CD14-positive monocyte (primary cell): ENCODE measurements at regions not wholly inside any gene's neighbourhood (a gene's known extent, or its start where the extent isn't known, plus 50 kb on each side); places are given as distances from the start of the nearest gene placed in this dataset.

Experiments used
- DNase-seq, 3 donors: peaks; one replicate each; pipeline ENCODE4 v3.0.0-alpha.2; 2011 to 2022
- H2AFZ ChIP-seq: 2 replicates; pipeline ENCODE4 v1.6.0; 2012; ENCODE audit warnings: mild to moderate bottlenecking, low read depth, low read length, inconsistent platforms; ENCODE audit not compliant: insufficient read depth, poor library complexity, severe bottlenecking
- H3K27ac ChIP-seq, 2 donors: 1 replicate in 1 of 2; 2 replicates in 1 of 2; pipeline ENCODE4 v1.5.1; 2012 to 2013; ENCODE audit warnings: low read length in 2 of 2, control low read depth in 1 of 2, inconsistent platforms in 1 of 2, low read depth in 1 of 2, mild to moderate bottlenecking in 1 of 2
- H3K27me3 ChIP-seq, 2 donors: one replicate each; pipeline versions ENCODE4 v1.6.0 to v1.6.1; 2011 to 2013; ENCODE audit warnings: low read length in 2 of 2; ENCODE audit not compliant: control insufficient read depth in 2 of 2, insufficient read depth in 2 of 2
- H3K36me3 ChIP-seq, 2 donors: replicated peaks in 1 of 2; 1 replicate in 1 of 2; 2 replicates in 1 of 2; pipeline versions ENCODE4 v1.5.1 to v1.6.1; 2012 to 2013; ENCODE audit warnings: low read length in 2 of 2, control low read depth in 1 of 2, inconsistent platforms in 1 of 2, mild to moderate bottlenecking in 1 of 2; ENCODE audit not compliant: insufficient read depth in 2 of 2, control insufficient read depth in 1 of 2
- H3K4me1 ChIP-seq, 2 donors: 1 replicate in 1 of 2; 2 replicates in 1 of 2; pipeline versions ENCODE4 v1.5.1 to v1.6.1; 2012 to 2013; ENCODE audit warnings: low read length in 2 of 2, control low read depth in 1 of 2, inconsistent platforms in 1 of 2, mild to moderate bottlenecking in 1 of 2, moderate library complexity in 1 of 2; ENCODE audit not compliant: insufficient read depth in 2 of 2, control insufficient read depth in 1 of 2
- H3K4me2 ChIP-seq: replicated peaks from 2 replicates; pipeline ENCODE3; 2012; ENCODE audit warnings: low read length, moderate library complexity, mild to moderate bottlenecking; ENCODE audit not compliant: poor library complexity, severe bottlenecking; ENCODE audit errors: extremely low read depth
- H3K4me3 ChIP-seq, 3 experiments: fragments of 200-600 bp in 1 of 3; sonication (generic) in 1 of 3; replicated peaks in 1 of 3; 1 replicate in 2 of 3; 2 replicates in 1 of 3; pipeline ENCODE4 v1.5.1; 2011 to 2013; ENCODE audit warnings: low read length in 3 of 3, mild to moderate bottlenecking in 3 of 3, control low read depth in 2 of 3, low read depth in 2 of 3, inconsistent platforms in 1 of 3, moderate library complexity in 1 of 3
- H3K79me2 ChIP-seq: 2 replicates; pipeline ENCODE4 v1.6.0; 2012; ENCODE audit warnings: mild to moderate bottlenecking, control low read depth, inconsistent platforms, low read length, moderate library complexity; ENCODE audit not compliant: insufficient read depth
- H3K9ac ChIP-seq: 2 replicates; pipeline ENCODE4 v1.6.0; 2017; ENCODE audit warnings: low read length, mild to moderate bottlenecking; ENCODE audit not compliant: insufficient read depth, poor library complexity, severe bottlenecking
- H3K9me3 ChIP-seq, 2 donors: replicated peaks in 1 of 2; 1 replicate in 1 of 2; 2 replicates in 1 of 2; pipeline versions ENCODE4 v1.5.1 to v1.6.1; 2012 to 2013; ENCODE audit warnings: low read length in 2 of 2, control low read depth in 1 of 2; ENCODE audit not compliant: control insufficient read depth in 1 of 2, insufficient read depth in 1 of 2
- H4K20me1 ChIP-seq: 2 replicates; pipeline ENCODE4 v1.6.0; 2012; ENCODE audit warnings: mild to moderate bottlenecking, low read length, control low read depth, moderate library complexity; ENCODE audit not compliant: insufficient read depth
- H3K27ac Mint-ChIP-seq, 7 donors: one replicate each; pipeline ENCODE4 v1.8.0; 2020; ENCODE audit warnings: mild to moderate bottlenecking in 7 of 7, mixed read lengths in 7 of 7, moderate library complexity in 6 of 7, inconsistent platforms in 2 of 7
- H3K27me3 Mint-ChIP-seq, 3 donors: one replicate each; pipeline ENCODE4 v1.8.0; 2021 to 2022; ENCODE audit warnings: low read depth in 3 of 3, mild to moderate bottlenecking in 3 of 3, mixed read lengths in 3 of 3, moderate library complexity in 3 of 3, inconsistent platforms in 1 of 3
- H3K36me3 Mint-ChIP-seq, 2 donors: one replicate each; pipeline ENCODE4 v1.8.0; 2020; ENCODE audit warnings: mixed read lengths in 2 of 2, inconsistent platforms in 1 of 2, mild to moderate bottlenecking in 1 of 2
- H3K4me1 Mint-ChIP-seq: one replicate; pipeline ENCODE4 v1.8.0; 2020; ENCODE audit warnings: mild to moderate bottlenecking, mixed read lengths
- H3K4me3 Mint-ChIP-seq, 2 donors: one replicate each; pipeline ENCODE4 v1.8.0; 2020; ENCODE audit warnings: mild to moderate bottlenecking in 2 of 2, mixed read lengths in 2 of 2, moderate library complexity in 1 of 2
- H3K9me3 Mint-ChIP-seq, 7 donors: one replicate each; pipeline ENCODE4 v1.8.0; 2020 to 2022; ENCODE audit warnings: mixed read lengths in 7 of 7, mild to moderate bottlenecking in 6 of 7, moderate library complexity in 6 of 7, inconsistent platforms in 2 of 7
- WGBS: methylation state at CpG from one replicate; pipeline ENCODE4 v1.1.5; 2013; ENCODE audit warnings: missing lambda C conversion rate; ENCODE audit not compliant: insufficient coverage; 5-methylcytosine and 5-hydroxymethylcytosine counted together
- intact Hi-C, 2 donors: fragments of 100-400 bp; cut with micrococcal nuclease; formaldehyde crosslinking; loops; one replicate each; pipeline versions ENCODE4 v1.15.0 to v1.15.1; 2023
- TF ChIP-seq, protein P1 (sequence below): fragments of 200-600 bp; IDR thresholded peaks from one replicate; pipeline ENCODE4 v1.8.0; 2022; ENCODE audit warnings: antibody characterized with exemption, mild to moderate bottlenecking

DNA sequence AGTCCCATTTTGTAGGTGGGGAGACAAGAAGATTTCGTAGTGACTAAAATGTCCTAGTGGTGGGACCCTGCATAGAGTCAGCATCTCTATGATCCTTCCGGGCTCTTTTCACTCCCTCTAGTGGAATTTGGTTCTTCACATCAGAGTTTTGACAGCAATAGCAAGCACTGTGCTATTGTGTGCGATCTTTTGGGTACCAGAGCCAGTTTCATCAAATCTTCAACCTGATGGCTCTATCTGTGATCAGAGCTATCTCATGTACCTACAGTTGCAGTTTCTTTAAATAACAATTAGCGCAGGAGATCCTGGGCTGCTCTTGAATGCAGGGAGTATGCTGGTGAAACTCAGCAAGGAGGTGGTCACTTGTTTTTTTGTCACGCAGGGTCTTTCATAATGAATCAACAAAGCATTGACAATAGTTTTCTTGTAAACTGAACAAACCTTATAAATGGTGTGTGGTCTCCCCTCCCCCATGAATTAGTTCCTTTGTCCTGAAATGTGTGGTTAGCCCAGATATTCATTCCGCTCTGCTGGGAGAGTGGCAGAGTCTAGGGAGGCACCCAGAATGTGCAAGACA lies 257.2 kb upstream of the SOX2 start:
- Mint-ChIP-seq H3K27me3 (no peaks in the 10 kb centered on the region), H3K27ac (no peak overlapping the region), H3K9me3 (peaks cover 0 to 4% (median 0%) of the 10 kb centered on the region in 7 donors), H3K36me3 (no peaks in the 10 kb centered on the region), H3K4me3 (no peak overlapping the region), H3K4me1 (no peaks in the 10 kb centered on the region)
- Histone ChIP-seq H3K4me1 (no peaks in the 10 kb centered on the region), H3K9ac (no peak overlapping the region), H3K36me3 (no peaks in the 10 kb centered on the region), H3K27ac (no peak overlapping the region), H3K9me3 (peaks cover 4 to 11% of the 10 kb centered on the region in 2 donors), H4K20me1 (no peaks in the 10 kb centered on the region), H3K79me2 (no peaks in the 10 kb centered on the region), H3K4me2 (no peak overlapping the region), H2AFZ (no peak overlapping the region), H3K27me3 (no peaks in the 10 kb centered on the region), H3K4me3 (no peak overlapping the region)
- TF ChIP-seq, protein P1, sequence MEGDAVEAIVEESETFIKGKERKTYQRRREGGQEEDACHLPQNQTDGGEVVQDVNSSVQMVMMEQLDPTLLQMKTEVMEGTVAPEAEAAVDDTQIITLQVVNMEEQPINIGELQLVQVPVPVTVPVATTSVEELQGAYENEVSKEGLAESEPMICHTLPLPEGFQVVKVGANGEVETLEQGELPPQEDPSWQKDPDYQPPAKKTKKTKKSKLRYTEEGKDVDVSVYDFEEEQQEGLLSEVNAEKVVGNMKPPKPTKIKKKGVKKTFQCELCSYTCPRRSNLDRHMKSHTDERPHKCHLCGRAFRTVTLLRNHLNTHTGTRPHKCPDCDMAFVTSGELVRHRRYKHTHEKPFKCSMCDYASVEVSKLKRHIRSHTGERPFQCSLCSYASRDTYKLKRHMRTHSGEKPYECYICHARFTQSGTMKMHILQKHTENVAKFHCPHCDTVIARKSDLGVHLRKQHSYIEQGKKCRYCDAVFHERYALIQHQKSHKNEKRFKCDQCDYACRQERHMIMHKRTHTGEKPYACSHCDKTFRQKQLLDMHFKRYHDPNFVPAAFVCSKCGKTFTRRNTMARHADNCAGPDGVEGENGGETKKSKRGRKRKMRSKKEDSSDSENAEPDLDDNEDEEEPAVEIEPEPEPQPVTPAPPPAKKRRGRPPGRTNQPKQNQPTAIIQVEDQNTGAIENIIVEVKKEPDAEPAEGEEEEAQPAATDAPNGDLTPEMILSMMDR = no peak
- intact Hi-C loops = no loop called here
- no peak for DNase-seq
- WGBS = 100% methylated on average over 3 of the region's 6 CpGs

DNA sequence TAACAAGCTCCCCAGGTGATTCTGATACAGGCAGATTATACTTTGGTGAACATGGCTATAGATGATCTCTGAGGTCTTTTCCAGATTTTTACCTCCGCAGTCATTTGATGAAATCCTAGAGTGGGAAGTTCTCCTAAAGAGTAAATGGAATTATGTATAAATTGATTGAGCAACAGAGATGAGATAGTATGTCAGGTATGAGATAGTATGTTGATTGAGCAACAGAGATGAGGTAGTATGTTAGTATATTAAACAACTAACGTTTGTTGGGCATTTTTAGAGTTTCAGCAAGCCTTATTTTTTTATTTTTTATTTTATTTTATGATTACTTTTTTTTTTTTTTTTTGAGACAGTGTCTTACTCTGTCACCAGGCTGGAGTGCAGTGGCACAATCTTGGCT lies 265.0 kb upstream of the SOX2 start:
- H3K27me3 Mint-ChIP-seq = no peaks in the 10 kb centered on the region

More for the DNA sequence above, 265.0 kb upstream of the SOX2 start:
- Histone ChIP-seq H3K4me3 (no peak overlapping the region), H3K79me2 (no peaks in the 10 kb centered on the region), H4K20me1 (no peaks in the 10 kb centered on the region), H3K36me3 (no peaks in the 10 kb centered on the region), H2AFZ (no peak overlapping the region), H3K4me2 (no peak overlapping the region), H3K27me3 (no peaks in the 10 kb centered on the region), H3K9me3 (peaks cover under 1 to 15% of the 10 kb centered on the region in 2 donors), H3K27ac (no peak overlapping the region), H3K9ac (no peak overlapping the region), H3K4me1 (no peaks in the 10 kb centered on the region)
- no peaks in the 10 kb centered on the region for H3K4me1 Mint-ChIP-seq
- intact Hi-C loops = no loop called here
- WGBS = 100% methylated on average over 1 of the region's 2 CpGs
- no peak overlapping the region for H3K27ac Mint-ChIP-seq
- TF ChIP-seq, protein P1 = no peak
- DNase-seq = no peak
- H3K36me3 Mint-ChIP-seq = no peaks in the 10 kb centered on the region
- peaks cover 0 to 2% (median 0%) of the 10 kb centered on the region in 7 donors for H3K9me3 Mint-ChIP-seq
- H3K4me3 Mint-ChIP-seq = no peak overlapping the region
